Left ventricle myocardium superior (tissue), 1 donor: ENCODE measurements at regions not wholly inside any gene's neighbourhood (a gene's known extent, or its start where the extent isn't known, plus 50 kb on each side); places are given as distances from the start of the nearest gene placed in this dataset.

Experiments
- ATAC-seq: fragments of 200-7000 bp; cut with Tn5 transposase; one replicate; pipeline ENCODE4 v1.9.1; 2020; ENCODE audit warnings: mild to moderate bottlenecking, moderate library complexity
- DNase-seq: peaks from one replicate; pipeline ENCODE4 v3.0.0-alpha.2; 2020
- intact Hi-C: fragments of 100-400 bp; cut with micrococcal nuclease; formaldehyde crosslinking; loops from one replicate; pipeline ENCODE4 v1.11.0; 2022
- donor health status: DM: no; HTN: yes; CAD: no; lungs with severe emphysema.

DNA sequence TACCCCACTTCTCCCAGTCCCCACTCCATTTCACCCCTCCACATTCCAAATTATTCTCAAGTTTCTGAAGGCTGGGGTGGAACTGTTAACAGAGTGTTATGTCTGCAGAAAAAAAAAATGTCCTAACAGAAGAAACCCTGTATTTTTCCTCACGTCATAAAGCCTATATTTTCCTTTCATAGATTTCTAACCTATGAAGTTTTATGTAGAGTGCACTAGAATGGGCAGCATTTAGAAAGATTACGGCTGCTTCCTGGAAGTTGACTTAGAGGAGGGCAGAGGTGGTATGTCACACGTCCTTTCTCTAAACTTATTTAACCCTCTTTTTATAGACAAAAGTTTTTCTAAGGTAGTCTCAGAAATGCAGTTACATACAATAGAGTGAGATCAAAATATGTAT is 139.8 kb upstream of the TOM1L1 start:
- intact Hi-C loops = no loop called here
- ATAC-seq (no peak), DNase-seq (no peak)

DNA sequence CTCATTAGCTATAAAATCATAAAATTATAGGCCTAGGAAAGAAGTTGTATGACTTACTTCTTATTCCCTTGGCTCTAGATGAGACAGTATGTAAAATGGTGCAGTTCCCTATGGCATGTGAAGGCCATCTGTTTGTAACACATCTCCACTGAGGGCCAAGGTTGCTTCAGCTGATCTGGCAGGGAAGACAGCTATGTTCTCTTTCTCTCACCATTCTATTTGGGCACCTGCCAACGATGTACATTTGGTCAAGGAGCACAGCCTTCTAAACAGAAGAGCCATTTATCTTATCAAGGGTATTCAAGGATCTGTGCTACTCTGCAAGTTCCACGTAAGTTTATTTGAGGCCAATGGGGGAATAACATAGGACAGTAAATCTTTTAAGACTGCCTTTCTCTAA is 129.8 kb upstream of the TOM1L1 start:
- ATAC-seq (no peak), DNase-seq (no peak)
- intact Hi-C loops = no loop called here

DNA sequence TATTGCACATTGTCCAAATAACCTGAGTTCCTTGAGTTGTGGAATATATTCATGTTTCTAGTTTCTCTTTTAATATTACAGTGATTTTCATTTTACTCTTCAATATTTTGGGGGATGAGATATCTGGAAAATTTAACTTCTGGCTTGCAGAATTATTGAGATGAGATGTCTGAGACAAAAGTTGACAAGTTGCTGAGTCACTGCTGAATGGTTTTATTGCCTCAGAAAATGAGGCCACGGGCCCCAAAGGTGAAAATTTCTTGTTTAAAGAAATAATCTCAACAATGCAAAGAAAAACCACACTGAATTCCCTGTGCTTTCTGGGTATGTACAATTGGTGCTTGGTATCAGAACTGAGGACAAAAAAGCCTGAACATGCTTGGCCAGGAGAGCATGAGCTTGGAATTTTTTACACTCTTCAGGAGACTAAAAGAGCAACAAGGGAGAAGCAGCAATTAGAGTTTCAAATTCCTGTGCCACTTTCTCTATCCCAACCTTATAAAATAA is 129.2 kb upstream of the TOM1L1 start:
- intact Hi-C loops = no loop called here
- no peak for ATAC-seq
- no peak for DNase-seq

DNA sequence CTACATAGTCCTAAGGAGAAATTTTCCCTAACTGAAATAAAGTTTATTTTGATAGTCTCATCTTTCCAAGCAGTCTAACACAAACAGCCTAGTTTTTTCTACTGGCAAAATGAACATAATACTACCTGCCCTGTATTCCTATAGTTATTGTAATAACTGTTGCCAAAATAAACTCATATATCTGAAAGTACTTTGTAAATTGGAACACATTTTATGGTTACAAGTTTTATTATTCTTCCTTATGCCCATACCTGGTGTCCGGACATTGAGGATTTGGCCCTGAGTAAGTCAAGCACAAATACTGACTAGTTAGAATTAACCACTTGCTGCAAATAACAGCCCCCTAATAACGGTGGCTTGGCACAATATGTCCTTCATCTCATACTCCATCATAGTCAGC is 120.4 kb upstream of the TOM1L1 start:
- intact Hi-C loops = no loop called here
- no peak for ATAC-seq
- DNase-seq = no peak

DNA sequence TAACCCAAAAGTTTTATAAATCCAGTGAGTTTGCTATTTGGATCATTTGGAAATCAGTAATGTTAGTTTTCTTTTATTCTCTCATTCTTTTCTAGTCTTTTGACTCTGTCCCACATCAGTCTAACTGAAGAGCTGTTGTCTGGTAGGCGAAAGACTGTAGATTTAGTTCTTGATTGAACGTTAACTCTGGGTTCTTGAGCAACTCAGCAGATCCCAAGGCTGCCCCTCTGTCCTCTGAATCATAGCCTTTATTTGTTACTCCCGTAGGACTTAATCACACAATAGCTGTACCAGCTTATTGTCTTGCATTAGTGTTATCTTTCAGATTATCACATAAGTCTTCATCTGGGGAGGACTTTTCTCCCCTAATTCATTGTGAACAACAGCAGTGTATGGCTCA is 119.3 kb upstream of the TOM1L1 start:
- DNase-seq = no peak
- intact Hi-C loops = no loop called here
- ATAC-seq = no peak

DNA sequence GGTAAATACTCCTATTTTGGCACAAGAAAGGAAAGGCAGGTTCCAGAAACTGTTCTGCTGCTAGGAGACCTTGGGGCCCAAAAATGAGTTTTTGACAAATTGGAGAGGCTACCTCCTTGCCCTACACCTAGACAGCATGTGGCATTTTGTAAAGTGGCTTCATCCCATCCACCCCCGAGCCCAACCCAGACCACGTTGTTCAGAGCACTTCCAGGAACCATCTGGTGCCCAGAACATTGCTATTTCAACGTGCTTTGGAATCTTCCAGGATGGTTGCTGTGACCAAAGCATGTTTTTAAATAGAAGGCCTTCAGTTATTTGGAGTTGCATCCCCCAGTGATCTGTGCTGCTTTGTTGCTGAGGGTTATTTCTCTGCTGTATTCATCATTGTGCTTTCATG is 116.3 kb upstream of the TOM1L1 start:
- ATAC-seq (no peak), DNase-seq (no peak)
- intact Hi-C loops = no loop called here

DNA sequence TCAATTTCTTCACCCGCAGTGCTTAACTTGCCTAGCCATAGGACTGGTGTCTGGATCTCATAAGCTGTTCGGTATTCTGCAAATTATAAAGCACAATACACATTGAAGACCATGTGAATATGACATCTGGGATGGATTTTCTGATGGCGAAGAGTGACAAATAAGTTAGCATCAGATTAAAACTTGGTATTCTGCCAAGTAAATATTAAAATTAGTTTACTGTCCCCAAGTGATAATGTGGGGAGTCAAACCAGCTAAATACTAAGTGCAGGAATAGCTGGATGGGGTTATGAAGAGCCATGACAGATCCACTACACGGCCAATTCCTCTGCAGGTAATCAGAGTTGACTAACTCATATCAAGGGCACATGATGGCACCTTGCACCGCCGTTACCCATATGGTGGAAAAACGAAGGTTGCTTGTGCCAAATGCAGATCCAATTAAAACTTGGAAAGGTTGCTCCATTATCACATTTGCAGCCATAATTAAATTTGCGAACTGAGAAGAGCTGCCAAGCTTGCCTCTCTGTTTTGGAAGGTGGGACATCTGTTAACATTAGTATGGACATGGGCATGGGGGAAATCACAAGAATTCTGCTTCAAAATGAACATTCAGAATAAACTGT is 114.9 kb upstream of the TOM1L1 start:
- ATAC-seq (no peak), DNase-seq (no peak)
- intact Hi-C loops = no loop called here

DNA sequence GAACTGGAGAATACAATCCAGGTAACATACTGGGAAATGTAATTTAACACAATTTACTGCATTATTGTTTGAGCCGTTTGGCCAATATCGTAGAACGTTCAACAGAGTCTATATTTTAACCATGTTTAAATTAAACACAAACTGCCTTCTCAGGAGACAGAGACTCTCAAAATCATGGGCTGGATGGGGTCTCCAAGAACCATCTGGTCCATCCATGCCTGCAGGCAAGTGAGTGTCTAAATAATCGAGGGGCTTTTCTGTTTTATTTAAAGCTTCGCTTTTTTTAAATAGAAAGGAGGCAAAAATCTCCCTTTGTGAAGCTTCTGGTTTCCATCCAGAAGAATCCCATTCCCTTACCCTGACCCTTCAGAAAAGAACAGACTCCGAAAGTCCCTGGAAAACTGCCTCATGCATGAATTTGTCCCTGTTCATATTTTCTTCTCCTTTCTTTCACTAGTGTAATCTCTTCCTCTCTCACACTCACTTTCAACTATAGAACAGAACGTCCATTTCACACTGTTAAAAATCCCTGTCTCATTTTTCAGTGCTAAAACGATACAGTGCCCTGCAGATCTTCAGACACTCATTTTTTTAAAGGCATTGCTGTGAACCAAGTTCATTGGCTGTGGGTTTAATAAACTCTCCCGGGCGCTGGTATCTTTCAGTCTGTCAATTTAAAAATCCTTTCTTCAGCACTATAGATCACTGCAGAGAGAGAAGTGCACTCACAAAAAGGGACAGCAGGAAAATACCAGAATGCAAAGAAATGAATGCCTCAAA is 111.4 kb upstream of the TOM1L1 start:
- DNase-seq = no peak
- ATAC-seq = no peak
- intact Hi-C loops = no loop called here

DNA sequence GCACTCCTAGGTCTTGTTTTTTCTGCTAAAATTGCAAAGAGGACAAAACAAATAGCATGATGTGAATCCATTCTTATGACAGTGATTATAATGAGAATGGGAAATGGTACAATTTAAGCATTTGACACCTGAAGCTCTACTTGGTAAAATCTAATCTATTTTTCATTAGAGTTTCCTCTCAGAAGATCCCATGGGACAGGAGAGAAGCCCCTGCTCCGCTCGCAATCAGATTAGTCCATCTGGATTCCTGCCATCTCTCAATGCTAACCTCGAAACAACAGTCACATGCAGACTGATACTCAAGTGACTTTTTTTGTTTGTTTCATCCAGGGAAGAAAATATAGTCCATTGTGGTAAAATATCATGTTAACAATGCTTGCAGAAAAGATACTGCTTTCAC is 107.4 kb upstream of the TOM1L1 start:
- intact Hi-C loops = no loop called here
- DNase-seq (no peak), ATAC-seq (no peak)

DNA sequence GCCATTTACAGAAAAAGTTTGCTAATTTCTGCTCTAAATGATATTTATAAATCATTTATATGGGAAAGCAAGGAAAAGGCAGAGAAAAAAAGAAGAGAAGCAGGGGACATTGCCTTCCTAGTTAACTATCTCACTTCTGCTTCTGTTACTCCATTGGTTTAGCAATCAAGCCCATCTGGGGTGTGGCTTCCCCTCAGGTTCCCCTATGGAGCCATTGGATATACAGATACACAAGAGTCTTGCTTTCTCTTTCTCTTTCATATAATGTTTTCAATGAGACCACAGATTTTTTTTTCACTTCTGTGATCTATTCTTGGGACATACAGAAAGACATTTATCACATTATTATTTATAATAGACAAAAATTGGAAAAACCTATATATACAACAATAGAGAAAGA is 105.6 kb upstream of the TOM1L1 start:
- ATAC-seq (no peak), DNase-seq (no peak)
- intact Hi-C loops = no loop called here

DNA sequence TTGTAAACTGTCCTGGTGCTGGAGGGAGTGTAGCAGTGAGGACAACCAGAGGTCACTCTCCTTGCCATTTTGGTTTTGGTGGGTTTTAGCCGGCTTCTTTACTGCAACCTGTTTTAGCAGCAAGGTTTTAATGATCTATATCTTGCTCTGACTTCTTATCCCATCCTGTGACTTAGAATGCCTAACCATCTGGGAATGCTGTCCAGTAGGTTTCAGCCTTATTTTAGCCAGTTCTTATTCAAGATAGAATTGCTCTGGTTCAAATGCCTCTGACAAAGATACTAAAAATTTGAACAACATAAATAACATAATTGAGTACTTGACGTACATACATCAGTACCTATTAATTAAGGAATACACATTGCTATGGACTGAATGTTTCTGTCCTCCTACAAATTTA is 93.3 kb upstream of the TOM1L1 start:
- no peak for ATAC-seq
- intact Hi-C loops = no loop called here
- DNase-seq = no peak

DNA sequence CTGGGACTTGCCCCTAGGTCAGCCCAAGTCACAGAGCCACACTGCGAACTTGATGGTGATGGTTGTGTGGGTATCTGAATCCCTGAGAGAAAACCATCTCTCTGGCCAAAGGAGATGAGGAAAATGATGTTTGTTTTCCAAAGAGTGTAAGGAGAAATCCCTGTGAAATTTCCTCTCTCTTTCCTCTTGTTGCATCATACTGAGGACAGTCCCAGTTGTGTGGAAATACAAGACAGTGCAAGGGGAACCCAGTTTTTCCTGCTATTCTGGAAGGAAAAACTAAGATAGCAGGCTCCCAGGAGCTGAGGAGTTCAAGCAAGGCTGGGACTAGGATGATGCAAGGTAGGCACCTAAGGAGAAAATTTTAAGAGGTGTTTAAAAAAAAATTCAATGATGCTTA is 86.8 kb upstream of the TOM1L1 start:
- no peak for DNase-seq
- no peak for ATAC-seq
- intact Hi-C loops = no loop called here

DNA sequence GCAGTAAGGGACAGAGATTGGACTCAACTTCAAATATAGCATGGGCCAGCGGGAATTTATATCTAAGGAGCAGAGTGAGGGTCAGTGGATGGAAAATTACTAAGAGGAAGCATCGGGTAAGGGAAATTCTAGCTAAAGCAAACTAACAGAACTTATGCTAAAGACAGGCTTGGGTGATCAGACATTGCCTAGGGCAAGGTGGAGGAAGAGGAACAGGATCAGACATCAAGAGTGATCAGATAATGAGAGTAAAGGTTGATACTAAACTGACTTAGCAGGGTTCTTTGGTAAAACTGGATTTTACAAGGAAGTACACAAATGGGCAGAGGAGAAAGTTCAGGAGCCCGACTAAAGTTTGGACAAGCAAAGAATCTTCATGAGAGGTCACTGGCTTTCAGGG is 86.3 kb upstream of the TOM1L1 start:
- ATAC-seq = no peak
- intact Hi-C loops = no loop called here
- no peak for DNase-seq

DNA sequence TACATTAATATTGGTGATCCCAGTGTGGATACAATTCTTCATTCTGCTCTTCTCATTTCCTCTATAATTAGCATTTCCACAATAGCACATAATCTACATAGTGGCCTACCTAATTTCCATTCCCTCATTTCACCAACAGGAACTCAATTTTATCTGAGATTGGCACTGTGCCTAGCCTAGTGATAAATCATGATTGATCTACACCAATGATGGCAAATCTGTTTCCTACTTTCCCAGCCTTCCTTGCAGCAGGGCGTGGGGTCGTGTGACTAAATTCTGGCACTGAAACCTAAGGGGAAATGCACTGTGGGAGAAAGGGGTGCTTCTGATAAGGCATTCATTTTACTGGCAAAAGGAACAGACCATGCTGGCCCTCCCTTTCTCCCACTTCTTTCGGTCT is 66.6 kb upstream of the TOM1L1 start:
- ATAC-seq (no peak), DNase-seq (no peak)
- intact Hi-C loops = no loop called here

DNA sequence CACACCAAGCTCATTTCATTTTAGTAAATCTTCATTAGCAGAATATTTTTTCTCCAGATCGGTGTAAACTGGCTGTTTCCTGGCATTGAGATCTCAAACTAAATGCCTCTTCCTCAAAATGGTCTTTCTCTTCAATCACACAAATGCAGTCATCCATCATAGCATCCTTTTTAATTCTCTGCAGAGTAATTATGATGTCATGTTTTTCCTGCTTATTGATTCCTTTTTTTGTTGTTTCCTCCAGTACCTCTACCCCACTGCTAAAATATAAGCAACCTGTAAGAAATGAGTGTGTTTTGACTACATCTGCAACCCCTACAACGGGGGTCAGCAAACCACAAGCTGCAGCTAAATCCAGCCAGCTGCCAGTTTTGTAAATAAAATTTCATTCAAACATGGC is 65.6 kb upstream of the TOM1L1 start:
- no peak for DNase-seq
- no peak for ATAC-seq
- intact Hi-C loops = no loop called here

DNA sequence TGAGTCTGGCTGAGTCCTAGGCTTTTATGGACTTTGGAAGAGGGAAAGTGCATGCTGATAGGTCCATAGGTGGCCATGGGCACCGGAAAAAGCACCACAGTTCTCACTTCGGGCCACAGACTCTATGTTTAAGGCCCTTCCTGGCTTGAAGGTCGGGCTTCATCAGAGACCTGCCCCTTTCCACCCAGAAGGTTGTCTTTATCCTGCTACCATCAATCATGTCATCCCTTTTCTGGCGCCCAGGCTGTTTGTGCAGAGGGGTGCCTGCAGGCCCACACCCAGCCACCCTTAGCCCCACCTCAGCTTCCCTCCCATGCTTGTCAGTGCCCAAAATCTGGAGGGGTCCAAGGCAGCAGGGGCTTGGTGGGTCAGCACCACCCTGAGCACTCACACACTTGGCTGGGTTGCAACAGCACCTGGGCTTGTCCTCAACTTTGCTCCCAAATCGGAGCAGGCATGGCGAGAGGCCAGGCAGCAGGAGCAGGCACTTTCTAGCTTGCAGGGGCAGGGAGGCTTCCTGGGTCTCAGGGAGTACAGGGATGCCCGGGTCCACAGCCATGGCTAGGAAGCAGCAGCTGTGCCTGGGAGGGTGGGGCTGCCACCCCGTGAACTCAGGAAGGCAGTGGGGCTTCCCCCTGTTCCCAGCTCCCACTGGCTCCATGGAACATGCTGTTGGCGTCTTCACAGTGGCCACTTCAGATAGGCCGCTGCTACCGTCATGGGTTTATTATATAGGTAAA is 63.8 kb upstream of the TOM1L1 start:
- intact Hi-C loops = no loop called here
- ATAC-seq = no peak

DNA sequence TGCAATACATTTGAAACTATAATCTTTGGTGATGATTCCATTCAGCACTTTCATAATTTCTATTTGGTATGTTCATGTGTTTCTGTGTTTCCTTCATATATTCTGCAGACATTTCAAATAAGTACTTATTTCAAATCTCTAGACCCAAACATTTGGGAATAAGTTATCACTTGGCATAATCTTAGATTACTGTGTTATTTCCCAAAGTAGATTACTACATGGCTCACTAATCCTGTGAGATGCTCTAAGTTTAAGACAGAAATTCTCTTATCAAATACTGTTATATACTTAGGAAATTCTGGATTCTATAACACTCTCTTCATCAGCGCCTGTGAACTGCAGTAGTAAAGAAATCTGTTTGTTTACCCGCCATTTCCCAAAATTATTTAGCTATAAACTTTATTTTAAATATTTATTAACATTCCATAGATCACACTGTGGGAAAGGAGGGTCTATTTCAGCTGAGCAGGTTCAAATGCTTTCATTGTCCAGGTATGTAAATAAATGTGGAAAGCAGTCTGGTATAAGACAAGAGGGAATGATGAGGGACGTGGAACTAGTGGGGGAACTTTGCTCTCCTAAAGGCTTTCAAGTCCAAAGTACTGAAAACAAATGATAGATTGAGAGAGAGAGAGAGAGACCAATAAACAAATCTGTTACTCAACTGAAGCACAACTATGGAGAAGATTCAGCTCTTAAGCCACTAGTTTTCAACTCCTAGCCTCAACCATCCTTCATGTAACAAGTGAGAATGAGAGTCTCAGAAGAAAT is 61.8 kb upstream of the TOM1L1 start:
- DNase-seq (no peak), ATAC-seq (no peak)
- intact Hi-C loops = no loop called here

More for the DNA sequence above, 63.8 kb upstream of the TOM1L1 start:
- DNase-seq = no peak

DNA sequence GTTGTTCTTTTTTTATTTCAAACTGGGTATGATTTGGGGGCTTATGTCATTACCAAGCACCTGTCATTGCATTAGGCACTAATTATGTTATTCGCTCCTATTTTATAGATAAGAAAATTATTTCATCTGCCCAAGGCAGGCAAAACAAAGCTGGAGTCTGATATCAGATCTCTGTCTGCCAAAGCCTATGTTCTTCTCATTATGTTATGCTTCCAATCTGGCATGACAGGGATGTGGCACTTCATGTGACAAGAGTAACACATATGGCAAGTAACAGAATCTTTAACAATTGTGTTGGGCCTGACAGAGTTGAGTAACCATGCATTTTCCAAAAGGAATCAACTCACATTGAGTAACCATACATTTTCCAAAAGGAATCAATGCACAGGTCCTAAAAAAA is 61.2 kb upstream of the TOM1L1 start:
- intact Hi-C loops = no loop called here
- ATAC-seq (no peak), DNase-seq (no peak)

DNA sequence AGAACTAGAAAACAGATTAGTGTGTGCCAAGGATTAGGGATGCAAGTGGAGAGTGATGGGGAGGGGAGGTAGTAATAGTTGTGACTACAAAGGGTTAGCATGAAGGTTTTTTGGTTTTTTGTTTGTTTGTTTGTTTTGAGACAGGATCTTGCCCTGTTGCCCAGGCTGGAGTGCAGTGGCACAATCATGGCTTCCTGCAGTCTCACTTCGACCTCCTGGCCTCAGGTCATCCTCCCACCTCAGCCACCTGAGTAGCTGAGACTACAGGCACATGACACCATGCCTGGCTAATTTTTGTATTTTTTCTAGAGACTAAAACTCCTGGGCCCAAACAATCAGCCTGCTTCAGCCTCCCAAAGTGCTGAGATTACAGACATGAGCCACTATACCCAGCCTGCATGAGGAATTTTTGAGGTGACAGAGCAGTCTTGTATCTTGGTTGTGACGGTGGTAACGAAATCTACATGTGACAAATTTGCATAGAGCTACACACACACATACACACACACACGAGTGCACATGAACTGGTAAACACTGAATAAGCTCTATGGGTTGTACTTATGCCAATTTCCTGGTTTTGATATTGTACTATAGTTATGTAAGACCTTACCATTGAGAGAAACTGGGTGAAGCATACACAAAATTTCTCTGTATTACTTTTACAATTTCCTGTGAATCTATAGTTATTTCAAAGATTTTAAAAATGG is 59.6 kb upstream of the TOM1L1 start:
- DNase-seq (no peak), ATAC-seq (no peak)
- intact Hi-C loops = no loop called here
